Adrenal gland (tissue), 9 donors: ENCODE measurements at regions not wholly inside any gene's neighbourhood (a gene's known extent, or its start where the extent isn't known, plus 50 kb on each side); places are given as distances from the start of the nearest gene placed in this dataset.

ENCODE experiments used
- DNase-seq, 7 donors: peaks; one replicate each; pipeline ENCODE4 v3.0.0-alpha.2; 2019 to 2020
- H3K27ac ChIP-seq, 5 donors: fragments of 200-600 bp; sonication (generic) in 4 of 5; 1 replicate in 3 of 5; 2 replicates in 2 of 5; pipeline versions ENCODE4 v1.5.1 to v1.8.0; 2016 to 2020; ENCODE audit warnings: mild to moderate bottlenecking in 1 of 5
- H3K27me3 ChIP-seq: fragments of 200-600 bp; 2 replicates; pipeline ENCODE4 v1.8.0; 2021
- H3K36me3 ChIP-seq, 2 donors: fragments of 200-600 bp; replicated peaks in 1 of 2; 1 replicate in 1 of 2; 2 replicates in 1 of 2; pipeline versions ENCODE4 v1.5.1 to v1.8.0; 2018 to 2022
- H3K4me1 ChIP-seq, 2 donors: fragments of 200-600 bp; replicated peaks in 1 of 2; 1 replicate in 1 of 2; 2 replicates in 1 of 2; pipeline versions ENCODE4 v1.5.1 to v1.8.0; 2018 to 2021
- H3K4me3 ChIP-seq, 4 donors: fragments of 200-600 bp; sonication (generic) in 3 of 4; one replicate each; pipeline ENCODE4 v1.5.1; 2016 to 2018
- H3K9me3 ChIP-seq, 3 donors: fragments of 200-600 bp; sonication (generic) in 1 of 3; replicated peaks in 1 of 3; 1 replicate in 2 of 3; 2 replicates in 1 of 3; pipeline versions ENCODE4 v1.5.1 to v1.8.0; 2016 to 2021
- CTCF ChIP-seq, 6 experiments: fragments of 450-650 bp in 4 of 6; fragments of 200-600 bp in 2 of 6; sonication (generic) in 1 of 6; IDR thresholded peaks; 1 replicate in 5 of 6; 2 replicates in 1 of 6; pipeline versions ENCODE4 v1.5.1 to v1.8.0; 2016 to 2021; ENCODE audit warnings: antibody characterized with exemption in 6 of 6, mild to moderate bottlenecking in 2 of 6, moderate library complexity in 1 of 6
- POLR2A ChIP-seq, 2 donors: fragments of 450-650 bp; IDR thresholded peaks; one replicate each; pipeline ENCODE4 v1.6.1; 2017; ENCODE audit warnings: antibody characterized with exemption in 2 of 2, mild to moderate bottlenecking in 2 of 2, moderate library complexity in 1 of 2
- WGBS, 4 donors: extraction: QIAGEN DNeasy Blood & Tissue Kit in 2 of 4; methylation state at CpG; one replicate each; pipeline versions ENCODE4 v1.1.5 to v1.1.7; 2013 to 2017; 5-methylcytosine and 5-hydroxymethylcytosine counted together
- intact Hi-C, 2 donors: fragments of 100-400 bp; cut with DNase I; formaldehyde crosslinking; loops; one replicate each; pipeline versions ENCODE4 v1.14.1 to v1.15.0; 2022 to 2023
- donor health status: healthy with polysubstance abuse.
- donor health status: Bipolar disorder and iron deficiency.
- donor health status: DM: yes; HTN: yes; CAD: no.
- donor health status: DM: no; HTN: no; CAD: no.
- donor health status: DM: no; HTN: no; CAD: no.

- Histone ChIP-seq H3K36me3 (no peaks in the 10 kb centered on the region), H3K9me3 (no peaks in the 10 kb centered on the region), H3K4me3 (no peak overlapping the region), H3K27ac (no peak overlapping the region), H3K4me1 (no peaks in the 10 kb centered on the region), H3K27me3 (no peaks in the 10 kb centered on the region)
- no peak for DNase-seq
- TF ChIP-seq POLR2A (IDR thresholded peaks at IDR 0.05): no peak
- TF ChIP-seq CTCF (IDR thresholded peaks at IDR 0.05): no peak
- 63 to 70% (median 65%) methylated on average over 1 of the region's 1 CpG for WGBS, 4 donors
- intact Hi-C loops: no loop called here
Measured at GRCh38 chr14:27387463-27387862, 789.6 kb upstream of the NOVA1 start.

GRCh38 chr14:27389402-27389801 lies 791.6 kb upstream of the NOVA1 start:
- H3K27me3 ChIP-seq: no peaks in the 10 kb centered on the region
- no peaks in the 10 kb centered on the region for H3K36me3 ChIP-seq
- TF ChIP-seq POLR2A (IDR thresholded peaks at IDR 0.05): no peak
- no peak for TF ChIP-seq CTCF (IDR thresholded peaks at IDR 0.05)
- H3K9me3 ChIP-seq: no peaks in the 10 kb centered on the region
- H3K4me3 ChIP-seq: no peak overlapping the region
- no peak for DNase-seq
- intact Hi-C loops: no loop called here
- H3K4me1 ChIP-seq: no peaks in the 10 kb centered on the region
- H3K27ac ChIP-seq: no peak overlapping the region
- WGBS, 4 donors: 37 to 68% (median 61%) methylated on average over 2 of the region's 2 CpGs

DNA sequence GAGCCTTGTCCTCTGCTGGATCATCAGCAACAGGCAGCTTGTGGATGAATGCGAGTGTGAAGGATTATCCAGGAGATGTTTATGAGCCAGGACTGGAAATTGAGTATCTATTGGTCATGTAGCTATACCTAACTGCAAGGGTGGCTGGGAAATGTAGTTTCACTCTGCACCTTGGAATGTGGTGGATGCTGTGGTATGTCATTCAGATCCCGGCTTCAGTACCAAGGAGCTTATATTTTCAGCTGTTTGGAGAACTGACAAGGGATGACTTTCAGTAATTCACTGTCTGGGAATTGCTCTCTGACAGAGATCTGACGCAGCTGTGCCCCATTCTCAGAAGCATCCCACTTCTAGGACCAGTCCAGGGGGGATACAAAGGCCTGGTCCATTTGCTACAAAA lies 792.3 kb upstream of the NOVA1 start:
- no peaks in the 10 kb centered on the region for H3K9me3 ChIP-seq
- H3K36me3 ChIP-seq: no peaks in the 10 kb centered on the region
- no peaks in the 10 kb centered on the region for H3K4me1 ChIP-seq
- DNase-seq: no peak
- TF ChIP-seq CTCF (IDR thresholded peaks at IDR 0.05) (no peak), POLR2A (IDR thresholded peaks at IDR 0.05) (no peak)
- 68 to 83% (median 73%) methylated on average over 3 of the region's 3 CpGs for WGBS, 4 donors
- H3K27ac ChIP-seq: no peak overlapping the region
- intact Hi-C loops: no loop called here
- H3K4me3 ChIP-seq: no peak overlapping the region
- no peaks in the 10 kb centered on the region for H3K27me3 ChIP-seq

DNA sequence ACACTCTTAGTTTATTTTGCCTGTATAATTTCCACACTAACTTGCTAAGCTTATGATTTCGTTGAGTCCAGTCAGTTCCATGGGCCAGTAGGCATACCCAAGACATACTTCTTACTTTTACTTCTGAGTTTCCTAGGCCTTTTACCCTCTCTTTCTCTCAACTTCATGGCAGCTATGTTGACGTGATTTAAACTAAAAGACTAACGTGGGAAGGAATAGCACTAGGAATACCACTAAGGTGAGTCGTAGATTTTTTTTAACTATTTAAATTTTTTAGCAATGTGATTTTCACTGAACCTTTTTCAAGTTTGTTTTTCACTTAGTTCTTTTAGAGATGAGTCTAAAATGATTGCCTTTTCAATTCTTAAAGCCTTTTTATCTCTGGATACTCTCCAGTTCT lies 793.5 kb upstream of the NOVA1 start:
- H3K4me1 ChIP-seq: no peaks in the 10 kb centered on the region
- H3K27me3 ChIP-seq: no peaks in the 10 kb centered on the region
- H3K9me3 ChIP-seq: no peaks in the 10 kb centered on the region
- WGBS, 4 donors: 68 to 83% (median 76%) methylated on average over 4 of the region's 4 CpGs
- TF ChIP-seq POLR2A (IDR thresholded peaks at IDR 0.05) (no peak), CTCF (IDR thresholded peaks at IDR 0.05) (no peak)
- no peak overlapping the region for H3K4me3 ChIP-seq
- no peak for DNase-seq
- H3K36me3 ChIP-seq: no peaks in the 10 kb centered on the region
- no peak overlapping the region for H3K27ac ChIP-seq
- intact Hi-C loops: no loop called here
